GM12878 (cell line): ENCODE measurements at regions not wholly inside any gene's neighbourhood (a gene's known extent, or its start where the extent isn't known, plus 50 kb on each side); places are given as distances from the start of the nearest gene placed in this dataset.
A peak's percentile ranks its signal among the peaks of the same experiment; 100 is the strongest.

Source experiments
- ATAC-seq: fragments of 200-7000 bp; cut with Tn5 transposase; 3 replicates; pipeline ENCODE4 v1.9.1; 2020; ENCODE audit warnings: mild to moderate bottlenecking, moderate library complexity
- BruUV-seq: library from RNA; stranded (reverse); fragments of 400-500 nt; replicated peaks from 2 replicates; lab custom pipeline; 2021; lab: Mats Ljungman, UMichigan
- CTCF ChIA-PET: fragments of 300-600 bp; sonication (Branson Sonifier 250); formaldehyde crosslinking; extraction: SDS; loops from one replicate; lab custom pipeline; 2021; ENCODE audit warnings: inconsistent platforms; lab: Yijun Ruan, JAX
- POLR2A ChIA-PET: fragments of 350-600 bp; formaldehyde crosslinking; extraction: SDS; loops from one replicate; lab custom pipeline; 2021; ENCODE audit warnings: inconsistent platforms; lab: Charles Lee
- RAD21 ChIA-PET: fragments of 300-600 bp; sonication (Branson Sonifier 250); formaldehyde crosslinking; loops from one replicate; lab custom pipeline; 2023; ENCODE audit warnings: antibody characterized with exemption; ENCODE audit not compliant: unreplicated experiment; lab: Charles Lee
- SMC1A ChIA-PET: fragments of 300-600 bp; sonication (Branson Sonifier 250); formaldehyde crosslinking; loops from one replicate; lab custom pipeline; 2023; ENCODE audit not compliant: unreplicated experiment, uncharacterized antibody; lab: Charles Lee
- DNase-seq: peaks from one replicate; pipeline ENCODE4 v3.0.0-alpha.2; 2011; ENCODE audit warnings: low read depth, low spot score
- FAIRE-seq: peaks from 3 replicates; lab custom pipeline; 2011; peaks lifted over from hg19 to GRCh38; lab: Jason Lieb, UNC
- H2AFZ ChIP-seq: 2 replicates; pipeline ENCODE4 v1.6.0; 2011; ENCODE audit warnings: low read depth, low read length, control low read depth; ENCODE audit not compliant: control insufficient read depth
- H3K27ac ChIP-seq: 2 replicates; pipeline ENCODE4 v1.5.1; 2011; ENCODE audit warnings: control low read depth; ENCODE audit not compliant: control insufficient read depth, insufficient read depth
- H3K27me3 ChIP-seq, 2 experiments: replicated peaks in 1 of 2; 2 replicates each; pipeline versions ENCODE4 v1.6.0 to v1.6.1; 2011; ENCODE audit warnings: low read length in 1 of 2; ENCODE audit not compliant: control insufficient read depth in 2 of 2, insufficient read depth in 2 of 2
- H3K36me3 ChIP-seq, 2 experiments: 2 replicates each; pipeline ENCODE4 v1.5.1; 2011; ENCODE audit warnings: low read length in 1 of 2; ENCODE audit not compliant: control insufficient read depth in 2 of 2, insufficient read depth in 2 of 2
- H3K4me1 ChIP-seq: 2 replicates; pipeline ENCODE4 v1.6.1; 2011; ENCODE audit warnings: mild to moderate bottlenecking, low read length, moderate library complexity, mixed read lengths; ENCODE audit not compliant: control insufficient read depth, insufficient read depth
- H3K4me2 ChIP-seq: 2 replicates; pipeline ENCODE4 v1.6.0; 2011; ENCODE audit warnings: control low read depth; ENCODE audit not compliant: control insufficient read depth, insufficient read depth
- H3K4me3 ChIP-seq: fragments of 200-600 bp; sonication (generic); 2 replicates; pipeline ENCODE4 v1.5.1; 2016
- H3K79me2 ChIP-seq: 2 replicates; pipeline ENCODE4 v1.6.0; 2011; ENCODE audit warnings: low read length; ENCODE audit not compliant: control insufficient read depth, insufficient read depth
- H3K9ac ChIP-seq: 2 replicates; pipeline ENCODE4 v1.8.0; 2011; ENCODE audit warnings: low read length, control low read depth, mixed read lengths; ENCODE audit not compliant: control insufficient read depth, insufficient read depth
- H3K9me3 ChIP-seq: replicated peaks from 3 replicates; pipeline ENCODE4 v1.5.1; 2011; ENCODE audit warnings: mild to moderate bottlenecking, low read length; ENCODE audit not compliant: control insufficient read depth, insufficient read depth
- H4K20me1 ChIP-seq: 2 replicates; pipeline ENCODE4 v1.6.0; 2011; ENCODE audit not compliant: control insufficient read depth, insufficient read depth
- ATF7 ChIP-seq: fragments of 450-650 bp; IDR thresholded peaks from 2 replicates; pipeline ENCODE4 v1.6.1; 2016; ENCODE audit warnings: low read depth, mild to moderate bottlenecking
- CTCF ChIP-seq, 3 experiments: IDR thresholded peaks in 2 of 3; conservative IDR thresholded peaks in 1 of 3; 2 replicates each; pipeline ENCODE4 v1.5.1; 2011; ENCODE audit warnings: low read depth in 3 of 3, low read length in 3 of 3, mild to moderate bottlenecking in 3 of 3, control low read depth in 2 of 3, moderate library complexity in 2 of 3, inconsistent platforms in 1 of 3, mixed read lengths in 1 of 3; ENCODE audit not compliant: control insufficient read depth in 2 of 3, insufficient read depth in 1 of 3; ENCODE audit errors: extremely low read depth in 1 of 3
- RCOR1 ChIP-seq: conservative IDR thresholded peaks from 2 replicates; pipeline ENCODE4 v1.6.1; 2012; ENCODE audit warnings: low read depth, low read length, improper control_type of control experiment
- SIN3A ChIP-seq: IDR thresholded peaks from 2 replicates; pipeline ENCODE4 v1.6.1; 2012; ENCODE audit warnings: low read depth, low read length, improper control_type of control experiment
- SPI1 ChIP-seq: IDR thresholded peaks from 2 replicates; pipeline ENCODE4 v1.6.1; 2011; ENCODE audit warnings: low read depth, mild to moderate bottlenecking, low read length, moderate library complexity, borderline replicate concordance; ENCODE audit not compliant: insufficient read depth
- WGBS: methylation state at CpG from one replicate; pipeline ENCODE4 v1.1.6; 2016; ENCODE audit warnings: low lambda C conversion rate; ENCODE audit not compliant: insufficient replicate concordance, insufficient coverage; ENCODE audit errors: missing lambda C conversion rate; 5-methylcytosine and 5-hydroxymethylcytosine counted together
- in situ Hi-C: fragments of 300-500 bp; cut with MboI; formaldehyde crosslinking; loops from 9 replicates; pipeline ENCODE4 v1.14.3; 2018; ENCODE audit warnings: mixed read lengths
- intact Hi-C: fragments of 100-400 bp; cut with micrococcal nuclease; formaldehyde crosslinking; loops from one replicate; pipeline ENCODE4 v1.14.2; 2022; ENCODE audit not compliant: unreplicated experiment
- TF ChIP-seq, protein P1 (sequence below): fragments of 450-650 bp; IDR thresholded peaks from 2 replicates; pipeline ENCODE4 v1.6.1; 2017; ENCODE audit warnings: low read depth, mild to moderate bottlenecking, moderate library complexity

- no peak; the same call in 2 of the 3 replicates for ATAC-seq
- TF ChIP-seq, protein P1, sequence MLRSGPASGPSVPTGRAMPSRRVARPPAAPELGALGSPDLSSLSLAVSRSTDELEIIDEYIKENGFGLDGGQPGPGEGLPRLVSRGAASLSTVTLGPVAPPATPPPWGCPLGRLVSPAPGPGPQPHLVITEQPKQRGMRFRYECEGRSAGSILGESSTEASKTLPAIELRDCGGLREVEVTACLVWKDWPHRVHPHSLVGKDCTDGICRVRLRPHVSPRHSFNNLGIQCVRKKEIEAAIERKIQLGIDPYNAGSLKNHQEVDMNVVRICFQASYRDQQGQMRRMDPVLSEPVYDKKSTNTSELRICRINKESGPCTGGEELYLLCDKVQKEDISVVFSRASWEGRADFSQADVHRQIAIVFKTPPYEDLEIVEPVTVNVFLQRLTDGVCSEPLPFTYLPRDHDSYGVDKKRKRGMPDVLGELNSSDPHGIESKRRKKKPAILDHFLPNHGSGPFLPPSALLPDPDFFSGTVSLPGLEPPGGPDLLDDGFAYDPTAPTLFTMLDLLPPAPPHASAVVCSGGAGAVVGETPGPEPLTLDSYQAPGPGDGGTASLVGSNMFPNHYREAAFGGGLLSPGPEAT: no peak
- TF ChIP-seq SPI1 (peak; percentile 45; the same call in 1 of the 2 replicates), CTCF (IDR thresholded peaks at IDR 0.05 in 2 of 3, conservative IDR thresholded peaks at IDR 0.05 in 1 of 3; ENCODE audit: control insufficient read depth in 2 of 3, extremely low read depth in 1 of 3, insufficient read depth in 1 of 3, low read depth in 3 of 3, low read length in 3 of 3) (no peak), SIN3A (no peak), ATF7 (no peak), RCOR1 (no peak)
- Histone ChIP-seq H3K79me2 (no peaks in the 10 kb centered on the region), H3K9ac (no peak overlapping the region), H3K27ac (no peak overlapping the region), H3K4me2 (no peak overlapping the region), H3K9me3 (no peaks in the 10 kb centered on the region), H2AFZ (no peak overlapping the region), H3K36me3 (no peaks in the 10 kb centered on the region), H4K20me1 (no peaks in the 10 kb centered on the region), H3K27me3 (no peaks in the 10 kb centered on the region), H3K4me3 (no peak overlapping the region), H3K4me1 (no peaks in the 10 kb centered on the region)
- SMC1A ChIA-PET: no interaction called here
- POLR2A ChIA-PET: no interaction called here
- 51% methylated on average over 5 of the region's 5 CpGs for WGBS
- CTCF ChIA-PET: interaction anchor here (1.0 kb wide), 1 partner anchor 291 kb away, joined by 3 read pairs; no protein-coding TSS in a partner anchor
- intact Hi-C loops: no loop called here
- no peak for FAIRE-seq
- in situ Hi-C loops: no loop called here
- DNase-seq: no peak
- RAD21 ChIA-PET: no interaction called here
- no TSS peak for BruUV-seq
These were observed 50.6 kb upstream of the SLC45A1 start for GRCh38 chr1:8267307-8267706.
